H1 (cell line): ENCODE measurements at regions not wholly inside any gene's neighbourhood (a gene's known extent, or its start where the extent isn't known, plus 50 kb on each side); places are given as distances from the start of the nearest gene placed in this dataset.

Experiments
- CTCF ChIA-PET: fragments of 300-600 bp; sonication (Branson Sonifier 250); formaldehyde crosslinking; loops from one replicate; lab custom pipeline; 2021; ENCODE audit not compliant: partially characterized antibody; lab: Charles Lee
- POLR2A ChIA-PET: fragments of 300-600 bp; sonication (Branson Sonifier 250); formaldehyde crosslinking; loops from one replicate; lab custom pipeline; 2021; ENCODE audit warnings: inconsistent platforms; ENCODE audit not compliant: partially characterized antibody; lab: Charles Lee
- DNase-seq, 2 experiments: peaks; one replicate each; pipeline versions ENCODE4 v3.0.0 to v3.0.0-alpha.2; 2010 to 2022; ENCODE audit warnings: low spot score in 2 of 2, low read depth in 1 of 2, mixed read lengths in 1 of 2
- FAIRE-seq: peaks from 2 replicates; lab custom pipeline; 2011; peaks lifted over from hg19 to GRCh38; lab: Jason Lieb, UNC
- H2AFZ ChIP-seq: 2 replicates; pipeline ENCODE4 v1.8.1; 2012; ENCODE audit warnings: low read length, inconsistent platforms
- H2AK5ac ChIP-seq: 2 replicates; pipeline ENCODE4 v1.6.1; 2013; ENCODE audit warnings: low read depth, low read length
- H2BK120ac ChIP-seq: replicated peaks from 2 replicates; pipeline ENCODE3; 2013; ENCODE audit warnings: low read depth, low read length, inconsistent platforms
- H2BK12ac ChIP-seq: 2 replicates; pipeline ENCODE4 v1.6.1; 2013; ENCODE audit warnings: low read depth, low read length
- H2BK15ac ChIP-seq: 2 replicates; pipeline ENCODE4 v1.6.1; 2013; ENCODE audit warnings: low read length
- H2BK20ac ChIP-seq: 2 replicates; pipeline ENCODE4 v1.6.1; 2013; ENCODE audit warnings: low read length
- H2BK5ac ChIP-seq: 2 replicates; pipeline ENCODE4 v1.6.1; 2013; ENCODE audit warnings: low read depth, low read length
- H3K14ac ChIP-seq: 2 replicates; pipeline ENCODE4 v1.6.1; 2013; ENCODE audit warnings: inconsistent platforms; ENCODE audit not compliant: insufficient read length
- H3K18ac ChIP-seq: 2 replicates; pipeline ENCODE4 v1.6.1; 2013; ENCODE audit warnings: low read length; ENCODE audit errors: extremely low read depth
- H3K23ac ChIP-seq: 2 replicates; pipeline ENCODE4 v1.6.1; 2013; ENCODE audit warnings: inconsistent platforms; ENCODE audit not compliant: insufficient read length
- H3K23me2 ChIP-seq: 2 replicates; pipeline ENCODE4 v1.6.1; 2013; ENCODE audit warnings: low read depth, low read length
- H3K27ac ChIP-seq: 2 replicates; pipeline ENCODE4 v1.6.1; 2011; ENCODE audit warnings: low read depth, low read length, inconsistent platforms
- H3K27me3 ChIP-seq, 4 experiments: replicated peaks in 1 of 4; 1 replicate in 1 of 4; 2 replicates in 3 of 4; pipeline versions ENCODE4 v1.6.1 to v1.8.1; 2011 to 2013; ENCODE audit warnings: low read length in 3 of 4, mild to moderate bottlenecking in 3 of 4, inconsistent platforms in 2 of 4, mixed read lengths in 2 of 4, moderate library complexity in 1 of 4; ENCODE audit not compliant: control insufficient read depth in 3 of 4, insufficient read depth in 3 of 4; ENCODE audit errors: extremely low read depth in 1 of 4
- H3K36me3 ChIP-seq, 4 experiments: 2 replicates each; pipeline versions ENCODE4 v1.6.1 to v1.8.1; 2011 to 2013; ENCODE audit warnings: mild to moderate bottlenecking in 4 of 4, low read length in 3 of 4, moderate library complexity in 2 of 4, control low read depth in 1 of 4, inconsistent platforms in 1 of 4; ENCODE audit not compliant: insufficient read depth in 4 of 4, control insufficient read depth in 2 of 4
- H3K4ac ChIP-seq: replicated peaks from 2 replicates; pipeline ENCODE3; 2013; ENCODE audit warnings: low read length, low read depth, mixed read lengths, inconsistent platforms; ENCODE audit not compliant: insufficient read length
- H3K4me1 ChIP-seq, 4 experiments: replicated peaks in 1 of 4; 1 replicate in 1 of 4; 2 replicates in 3 of 4; pipeline versions ENCODE4 v1.6.1 to v1.8.1; 2011 to 2013; ENCODE audit warnings: low read length in 3 of 4, inconsistent platforms in 2 of 4, mixed read lengths in 1 of 4; ENCODE audit not compliant: insufficient read depth in 4 of 4, control insufficient read depth in 3 of 4
- H3K4me2 ChIP-seq, 2 experiments: 2 replicates each; pipeline versions ENCODE4 v1.6.1 to v1.8.1; 2011 to 2013; ENCODE audit warnings: low read depth in 2 of 2, low read length in 2 of 2, control low read depth in 1 of 2, inconsistent platforms in 1 of 2, mild to moderate bottlenecking in 1 of 2; ENCODE audit not compliant: insufficient read depth in 1 of 2
- H3K4me3 ChIP-seq, 4 experiments: fragments of 200-600, 300-600 bp in 1 of 4; sonication (generic), shearing (Covaris generic), sonication (Bioruptor Twin) in 1 of 4; 2 replicates each; pipeline versions ENCODE4 v1.5.1 to v1.8.1; 2011 to 2016; ENCODE audit warnings: low read length in 4 of 4, low read depth in 3 of 4, control low read depth in 2 of 4, inconsistent platforms in 2 of 4, mild to moderate bottlenecking in 2 of 4, mixed read lengths in 1 of 4, moderate library complexity in 1 of 4; ENCODE audit not compliant: insufficient read depth in 2 of 4; ENCODE audit errors: extremely low read depth in 1 of 4
- H3K56ac ChIP-seq: replicated peaks from 2 replicates; pipeline ENCODE3; 2013; ENCODE audit warnings: low read depth, mild to moderate bottlenecking, mixed read lengths, low read length, inconsistent platforms; ENCODE audit not compliant: insufficient read length
- H3K79me1 ChIP-seq: 2 replicates; pipeline ENCODE4 v1.6.1; 2013; ENCODE audit warnings: low read depth, low read length, control low read depth
- H3K79me2 ChIP-seq, 2 experiments: 2 replicates each; pipeline versions ENCODE4 v1.6.1 to v1.8.1; 2012 to 2013; ENCODE audit warnings: low read length in 2 of 2, mild to moderate bottlenecking in 2 of 2, inconsistent platforms in 1 of 2; ENCODE audit not compliant: insufficient read depth in 2 of 2, control insufficient read depth in 1 of 2
- H3K9ac ChIP-seq, 4 experiments: replicated peaks in 1 of 4; 1 replicate in 1 of 4; 2 replicates in 3 of 4; pipeline versions ENCODE4 v1.6.1 to v1.8.1; 2011 to 2013; ENCODE audit warnings: low read depth in 3 of 4, low read length in 3 of 4, control low read depth in 2 of 4, mild to moderate bottlenecking in 2 of 4, moderate library complexity in 2 of 4, inconsistent platforms in 1 of 4; ENCODE audit errors: extremely low read depth in 1 of 4
- H3K9me3 ChIP-seq, 2 experiments: 2 replicates each; pipeline versions ENCODE4 v1.6.1 to v1.8.1; 2012 to 2013; ENCODE audit warnings: mild to moderate bottlenecking in 2 of 2, moderate library complexity in 2 of 2, control low read depth in 1 of 2, inconsistent platforms in 1 of 2, low read depth in 1 of 2, low read length in 1 of 2, mixed read lengths in 1 of 2; ENCODE audit not compliant: insufficient read depth in 2 of 2
- H4K20me1 ChIP-seq, 2 experiments: replicated peaks in 1 of 2; 2 replicates each; pipeline versions ENCODE3 to v1.8.1; 2011 to 2013; ENCODE audit warnings: inconsistent platforms in 2 of 2, low read length in 2 of 2, mild to moderate bottlenecking in 1 of 2; ENCODE audit not compliant: insufficient read depth in 2 of 2, control insufficient read depth in 1 of 2
- H4K5ac ChIP-seq: 2 replicates; pipeline ENCODE4 v1.6.1; 2013; ENCODE audit warnings: low read length, low read depth, mixed read lengths, inconsistent platforms; ENCODE audit not compliant: insufficient read length
- H4K8ac ChIP-seq: 2 replicates; pipeline ENCODE4 v1.8.0; 2013; ENCODE audit warnings: mild to moderate bottlenecking, moderate library complexity, low read length, inconsistent platforms; ENCODE audit not compliant: insufficient read depth; ENCODE audit errors: extremely low read depth
- H4K91ac ChIP-seq: replicated peaks from 2 replicates; pipeline ENCODE3; 2013; ENCODE audit warnings: low read length, mixed read lengths, inconsistent platforms; ENCODE audit not compliant: insufficient read length
- ASH2L ChIP-seq: fragments of 200-600, 300-600 bp; sonication (generic); IDR thresholded peaks from one replicate; pipeline ENCODE4 v1.7.1; 2017; ENCODE audit warnings: low read length
- HDAC2 ChIP-seq, 2 experiments: fragments of 300-600 bp in 1 of 2; sonication (generic) in 1 of 2; IDR thresholded peaks; 2 replicates each; pipeline ENCODE4 v1.6.1; 2011 to 2012; ENCODE audit warnings: low read depth in 2 of 2, low read length in 2 of 2, mild to moderate bottlenecking in 2 of 2, moderate library complexity in 2 of 2, borderline replicate concordance in 1 of 2, inconsistent platforms in 1 of 2
- HDAC6 ChIP-seq: IDR thresholded peaks from one replicate; pipeline ENCODE4 v1.7.1; 2012; ENCODE audit warnings: low read depth, mild to moderate bottlenecking, inconsistent platforms, low read length, moderate library complexity
- JUND ChIP-seq: IDR thresholded peaks from 2 replicates; pipeline ENCODE4 v1.6.1; 2011; ENCODE audit warnings: mild to moderate bottlenecking, improper control_type of control experiment, low read length
- KDM4A ChIP-seq: IDR thresholded peaks from one replicate; pipeline ENCODE4 v1.7.1; 2012; ENCODE audit warnings: low read depth, mild to moderate bottlenecking, moderate library complexity, low read length, inconsistent platforms; ENCODE audit not compliant: severe bottlenecking
- KDM5A ChIP-seq: fragments of 200-600 bp; IDR thresholded peaks from 2 replicates; pipeline ENCODE4 v1.7.1; 2012; ENCODE audit warnings: mild to moderate bottlenecking, low read length, inconsistent platforms, mixed read lengths
- RBBP5 ChIP-seq: IDR thresholded peaks from 2 replicates; pipeline ENCODE4 v1.7.1; 2012; ENCODE audit warnings: low read depth, mild to moderate bottlenecking, inconsistent platforms, low read length, moderate library complexity, borderline replicate concordance
- SAP30 ChIP-seq: fragments of 300-600 bp; sonication (generic); IDR thresholded peaks from 2 replicates; pipeline ENCODE4 v1.7.1; 2012; ENCODE audit warnings: low read length, moderate library complexity, mild to moderate bottlenecking, inconsistent platforms; ENCODE audit not compliant: insufficient read depth, insufficient replicate concordance
- SIRT6 ChIP-seq: IDR thresholded peaks from one replicate; pipeline ENCODE4 v1.7.1; 2012; ENCODE audit warnings: low read length, inconsistent platforms
- SUZ12 ChIP-seq: fragments of 200-600 bp; sonication (generic); IDR thresholded peaks from 2 replicates; pipeline ENCODE4 v1.6.1; 2012; ENCODE audit warnings: mild to moderate bottlenecking, inconsistent platforms, low read length, moderate library complexity, mixed read lengths
- TAF7 ChIP-seq: optimal IDR thresholded peaks from 2 replicates; pipeline ENCODE3; 2011; ENCODE audit warnings: low read depth, mild to moderate bottlenecking, inconsistent platforms, low read length, moderate library complexity, borderline replicate concordance
- ZNF274 ChIP-seq: IDR thresholded peaks from 2 replicates; pipeline ENCODE4 v1.7.0; 2012; ENCODE audit warnings: low read length, borderline replicate concordance; ENCODE audit errors: extremely low read depth
- WGBS, 2 experiments: shearing (Covaris generic) in 1 of 2; methylation state at CpG; one replicate each; pipeline versions ENCODE4 v1.1.6 to v1.1.7; 2013 to 2015; ENCODE audit warnings: low lambda C conversion rate in 2 of 2, mixed read lengths in 2 of 2, inconsistent platforms in 1 of 2, low coverage in 1 of 2, missing lambda C conversion rate in 1 of 2; ENCODE audit not compliant: insufficient replicate concordance in 2 of 2, insufficient coverage in 1 of 2, insufficient read length in 1 of 2; ENCODE audit errors: extremely low coverage in 1 of 2, missing lambda C conversion rate in 1 of 2; 5-methylcytosine and 5-hydroxymethylcytosine counted together
- TF ChIP-seq, protein P1 (sequence below): IDR thresholded peaks from 2 replicates; pipeline ENCODE4 v1.6.1; 2012; ENCODE audit warnings: low read length, inconsistent platforms

DNA sequence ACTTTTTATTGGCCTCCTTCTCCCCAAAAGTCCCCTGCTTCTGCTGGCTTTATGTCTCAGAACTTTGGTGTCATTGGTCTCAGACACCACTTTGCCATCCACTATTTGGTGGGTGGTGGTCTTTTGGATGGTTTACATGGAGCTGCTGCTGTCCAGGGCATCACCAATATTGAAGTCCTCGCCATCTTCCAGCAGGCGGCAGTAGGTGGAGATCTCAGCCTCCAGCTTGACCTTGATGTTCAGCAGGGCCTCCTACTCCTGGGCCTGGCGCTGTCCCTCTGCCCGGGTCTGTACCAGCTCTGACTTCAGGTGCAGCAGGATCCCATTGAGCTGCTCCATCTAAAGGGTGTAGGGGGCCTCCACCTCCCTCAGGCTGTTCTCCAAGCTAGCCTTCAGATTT is 148.4 kb upstream of the FOXA2 start:
- Histone ChIP-seq H3K79me1 (no peaks in the 10 kb centered on the region), H2BK12ac (no peak overlapping the region), H2BK5ac (no peak overlapping the region), H2BK120ac (no peak overlapping the region), H3K27me3 (no peaks in the 10 kb centered on the region), H4K20me1 (no peaks in the 10 kb centered on the region), H3K27ac (no peak overlapping the region), H3K14ac (no peak overlapping the region), H3K23ac (no peak overlapping the region), H2BK20ac (no peak overlapping the region), H3K4me1 (no peaks in the 10 kb centered on the region), H2AK5ac (no peak overlapping the region), H3K4me3 (no peak overlapping the region), H4K5ac (no peak overlapping the region), H2BK15ac (no peak overlapping the region), H3K56ac (no peak overlapping the region), H4K91ac (no peak overlapping the region), H3K79me2 (no peaks in the 10 kb centered on the region), H3K9ac (no peak overlapping the region), H4K8ac (no peak overlapping the region), H2AFZ (no peak overlapping the region), H3K36me3 (no peaks in the 10 kb centered on the region), H3K4ac (no peak overlapping the region), H3K9me3 (peaks cover 3 to 10% of the 10 kb centered on the region in 2 experiments; a peak in 1 of 4 replicates), H3K18ac (no peak overlapping the region), H3K4me2 (no peak overlapping the region), H3K23me2 (no peaks in the 10 kb centered on the region; the same call in 1 of the 2 replicates)
- FAIRE-seq (no peak), DNase-seq (no peak)
- ChIA-PET POLR2A (no interaction called here), CTCF (interaction anchor here (0.7 to 1.1 kb wide), 10 partner anchors 10 to 608 kb away, joined by 3 to 4 read pairs (median 3); no protein-coding TSS in a partner anchor)
- WGBS, 2 experiments = 96% methylated on average over 4 of the region's 4 CpGs; no CpG with 5 or more reads in 1 of the 2 experiments
- TF ChIP-seq SUZ12 = no peak
- no peak for TF ChIP-seq JUND
- no peak for TF ChIP-seq KDM5A
- no peak for TF ChIP-seq TAF7
- TF ChIP-seq ZNF274 = no peak
- TF ChIP-seq SIRT6 = no peak
- TF ChIP-seq KDM4A = no peak
- no peak for TF ChIP-seq HDAC6
- TF ChIP-seq, protein P1, sequence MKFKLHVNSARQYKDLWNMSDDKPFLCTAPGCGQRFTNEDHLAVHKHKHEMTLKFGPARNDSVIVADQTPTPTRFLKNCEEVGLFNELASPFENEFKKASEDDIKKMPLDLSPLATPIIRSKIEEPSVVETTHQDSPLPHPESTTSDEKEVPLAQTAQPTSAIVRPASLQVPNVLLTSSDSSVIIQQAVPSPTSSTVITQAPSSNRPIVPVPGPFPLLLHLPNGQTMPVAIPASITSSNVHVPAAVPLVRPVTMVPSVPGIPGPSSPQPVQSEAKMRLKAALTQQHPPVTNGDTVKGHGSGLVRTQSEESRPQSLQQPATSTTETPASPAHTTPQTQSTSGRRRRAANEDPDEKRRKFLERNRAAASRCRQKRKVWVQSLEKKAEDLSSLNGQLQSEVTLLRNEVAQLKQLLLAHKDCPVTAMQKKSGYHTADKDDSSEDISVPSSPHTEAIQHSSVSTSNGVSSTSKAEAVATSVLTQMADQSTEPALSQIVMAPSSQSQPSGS = no peak
- no peak for TF ChIP-seq ASH2L
- TF ChIP-seq RBBP5 = no peak
- TF ChIP-seq SAP30 = no peak
- TF ChIP-seq HDAC2 (IDR thresholded peaks at IDR 0.05; ENCODE audit: borderline replicate concordance in 1 of 2, low read depth in 2 of 2, low read length in 2 of 2) = no peak
